ENCODE measurements at regions not wholly inside any gene's neighbourhood (a gene's known extent, or its start where the extent isn't known, plus 50 kb on each side); places are given as distances from the start of the nearest gene placed in this dataset.

GRCh38 chr9:95788521-95788991 is 86.9 kb upstream of the ERCC6L2 start:
- Histone ChIP-seq H3F3A (ENCODE audit: control insufficient read depth, insufficient read depth) (no peaks in the 10 kb centered on the region), H4K20me1 (ENCODE audit: control insufficient read depth, insufficient read depth, low read depth, low read length) (no peaks in the 10 kb centered on the region), H3K9me3 (ENCODE audit: control insufficient read depth, insufficient read depth, low read length) (no peaks in the 10 kb centered on the region), H3K27ac (ENCODE audit: low read depth, low read length) (no peak overlapping the region), H3K4me2 (ENCODE audit: low read length) (no peak overlapping the region), H3K79me2 (ENCODE audit: control insufficient read depth, low read length) (no peaks in the 10 kb centered on the region), H3K4me3 (ENCODE audit: low read length) (no peak overlapping the region), H3K9me2 (replicated peaks; ENCODE audit: control insufficient read depth, low read length) (no peaks in the 10 kb centered on the region), H3K36me3 (ENCODE audit: control insufficient read depth, low read length) (no peaks in the 10 kb centered on the region), H3K4me1 (ENCODE audit: control insufficient read depth, low read length) (no peaks in the 10 kb centered on the region), H3K27me3 (ENCODE audit: control insufficient read depth, low read length) (no peaks in the 10 kb centered on the region; the same call in 1 of the 2 replicates)
- no peak for TF ChIP-seq CTCF (IDR thresholded peaks at IDR 0.05; ENCODE audit: low read depth, low read length, poor library complexity, severe bottlenecking)
- no peak for TF ChIP-seq EZH2phosphoT487 (IDR thresholded peaks at IDR 0.05; ENCODE audit: borderline replicate concordance, low read length)

- no peaks in the 10 kb centered on the region for H3F3A ChIP-seq (ENCODE audit: control insufficient read depth, insufficient read depth)
- no peaks in the 10 kb centered on the region for H4K20me1 ChIP-seq (ENCODE audit: control insufficient read depth, insufficient read depth, low read depth, low read length)
- H3K4me3 ChIP-seq (ENCODE audit: low read length) = no peak overlapping the region
- H3K9me2 ChIP-seq (replicated peaks; ENCODE audit: control insufficient read depth, low read length) = no peaks in the 10 kb centered on the region
- no peak overlapping the region for H3K27ac ChIP-seq (ENCODE audit: low read depth, low read length)
- no peaks in the 10 kb centered on the region for H3K9me3 ChIP-seq (ENCODE audit: control insufficient read depth, insufficient read depth, low read length)
- H3K27me3 ChIP-seq (ENCODE audit: control insufficient read depth, low read length) = no peaks in the 10 kb centered on the region; the same call in 1 of the 2 replicates
- H3K36me3 ChIP-seq (ENCODE audit: control insufficient read depth, low read length) = no peaks in the 10 kb centered on the region
- no peaks in the 10 kb centered on the region for H3K4me1 ChIP-seq (ENCODE audit: control insufficient read depth, low read length)
- TF ChIP-seq EZH2phosphoT487 (IDR thresholded peaks at IDR 0.05; ENCODE audit: borderline replicate concordance, low read length) = no peak
- no peak for TF ChIP-seq CTCF (IDR thresholded peaks at IDR 0.05; ENCODE audit: low read depth, low read length, poor library complexity, severe bottlenecking)
- H3K4me2 ChIP-seq (ENCODE audit: low read length) = no peak overlapping the region
- H3K79me2 ChIP-seq (ENCODE audit: control insufficient read depth, low read length) = no peaks in the 10 kb centered on the region
Measured at GRCh38 chr9:95788021-95788420, 87.5 kb upstream of the ERCC6L2 start.

- Histone ChIP-seq H3K27ac (ENCODE audit: low read depth, low read length) (no peak overlapping the region), H3K27me3 (ENCODE audit: control insufficient read depth, low read length) (no peaks in the 10 kb centered on the region), H3K79me2 (ENCODE audit: control insufficient read depth, low read length) (no peaks in the 10 kb centered on the region), H3F3A (ENCODE audit: control insufficient read depth, insufficient read depth) (no peaks in the 10 kb centered on the region), H3K9me3 (ENCODE audit: control insufficient read depth, insufficient read depth, low read length) (no peaks in the 10 kb centered on the region), H3K9me2 (replicated peaks; ENCODE audit: control insufficient read depth, low read length) (no peaks in the 10 kb centered on the region), H3K36me3 (ENCODE audit: control insufficient read depth, low read length) (no peaks in the 10 kb centered on the region), H3K4me1 (ENCODE audit: control insufficient read depth, low read length) (no peaks in the 10 kb centered on the region), H3K4me2 (ENCODE audit: low read length) (no peak overlapping the region), H3K4me3 (ENCODE audit: low read length) (no peak overlapping the region), H4K20me1 (ENCODE audit: control insufficient read depth, insufficient read depth, low read depth, low read length) (no peaks in the 10 kb centered on the region)
- TF ChIP-seq CTCF (IDR thresholded peaks at IDR 0.05; ENCODE audit: low read depth, low read length, poor library complexity, severe bottlenecking) = no peak
- TF ChIP-seq EZH2phosphoT487 (IDR thresholded peaks at IDR 0.05; ENCODE audit: borderline replicate concordance, low read length) = no peak
Measured at GRCh38 chr9:95785209-95785608, 90.3 kb upstream of the ERCC6L2 start.
